HG02840 (cell line): ENCODE measurements at regions not wholly inside any gene's neighbourhood (a gene's known extent, or its start where the extent isn't known, plus 50 kb on each side); places are given as distances from the start of the nearest gene placed in this dataset.

Experiments used
- ATAC-seq: cut with Tn5 transposase; IDR thresholded peaks from one replicate; pipeline ENCODE4 v1.9.1; 2021; ENCODE audit warnings: mild to moderate bottlenecking, moderate library complexity, moderate number of reproducible peaks; ENCODE audit not compliant: unreplicated experiment, low FRiP score

GRCh38 chr2:13905831-13906230 lies 726.7 kb upstream of the LRATD1 start:
- no peak for ATAC-seq

- ATAC-seq = no peak
These were observed 716.5 kb upstream of the LRATD1 start for GRCh38 chr2:13916066-13916465.

GRCh38 chr2:13917958-13918357 lies 714.6 kb upstream of the LRATD1 start:
- no peak for ATAC-seq

GRCh38 chr2:13919981-13920382 lies 712.5 kb upstream of the LRATD1 start:
- ATAC-seq = no peak

GRCh38 chr2:13921245-13921644 lies 711.3 kb upstream of the LRATD1 start:
- ATAC-seq = no peak

GRCh38 chr2:13923823-13924222 lies 708.7 kb upstream of the LRATD1 start:
- ATAC-seq = no peak

- no peak for ATAC-seq
These were observed 690.4 kb upstream of the LRATD1 start for GRCh38 chr2:13942111-13942510.

- no peak for ATAC-seq
These were observed 681.8 kb upstream of the LRATD1 start for GRCh38 chr2:13950761-13951160.

GRCh38 chr2:13968811-13969210 lies 663.7 kb upstream of the LRATD1 start:
- ATAC-seq = no peak

GRCh38 chr2:13986119-13986720 lies 646.3 kb upstream of the LRATD1 start:
- ATAC-seq = no peak

- ATAC-seq = no peak
These were observed 636.0 kb upstream of the LRATD1 start for GRCh38 chr2:13996527-13996926.

- ATAC-seq = no peak
These were observed 621.3 kb upstream of the LRATD1 start for GRCh38 chr2:14011190-14011589.

- ATAC-seq = no peak
These were observed 617.3 kb upstream of the LRATD1 start for GRCh38 chr2:14015113-14015630.

- ATAC-seq = no peak
These were observed 616.1 kb upstream of the LRATD1 start for GRCh38 chr2:14016289-14016955.

- ATAC-seq = no peak
These were observed 613.9 kb upstream of the LRATD1 start for GRCh38 chr2:14018620-14019019.

- ATAC-seq = no peak
These were observed 609.0 kb upstream of the LRATD1 start for GRCh38 chr2:14023558-14023957.

GRCh38 chr2:14039134-14039533 lies 593.4 kb upstream of the LRATD1 start:
- ATAC-seq = no peak

GRCh38 chr2:14047491-14047890 lies 585.0 kb upstream of the LRATD1 start:
- no peak for ATAC-seq

GRCh38 chr2:14051401-14051800 lies 581.1 kb upstream of the LRATD1 start:
- ATAC-seq = no peak

GRCh38 chr2:14053105-14053504 lies 579.4 kb upstream of the LRATD1 start:
- ATAC-seq = no peak

GRCh38 chr2:14064346-14064745 lies 568.2 kb upstream of the LRATD1 start:
- no peak for ATAC-seq

GRCh38 chr2:14072338-14072737 lies 560.2 kb upstream of the LRATD1 start:
- ATAC-seq = no peak
